ENCODE measurements at regions not wholly inside any gene's neighbourhood (a gene's known extent, or its start where the extent isn't known, plus 50 kb on each side); places are given as distances from the start of the nearest gene placed in this dataset.
"Not testable (repeated sequence)": the region's sequence is repeated elsewhere in the genome, so short reads cannot be mapped to it uniquely, and the experiment has no call there.

DNA sequence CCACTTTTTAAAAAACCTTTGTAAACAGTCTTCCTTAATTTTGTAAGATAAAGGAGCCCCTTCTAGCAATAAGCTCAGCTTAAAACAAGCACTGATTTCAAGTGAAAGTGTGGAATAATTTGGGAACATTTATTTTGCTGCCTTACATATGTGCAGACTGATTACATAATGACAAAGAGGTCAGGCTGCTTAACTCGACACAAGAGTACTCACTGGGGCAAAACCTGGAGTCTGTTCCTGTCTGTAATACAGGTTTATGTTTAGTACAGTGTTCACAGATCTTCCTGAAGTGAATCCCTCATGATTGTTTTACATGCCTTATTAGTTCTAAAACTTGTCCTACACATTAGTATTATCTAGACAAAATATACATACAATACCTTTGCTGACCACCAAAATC lies 609.8 kb downstream of the LMO7 start:
- DNase-seq = no peak

- DNase-seq = no peak
These were observed 609.1 kb downstream of the LMO7 start for GRCh38 chr13:76245211-76245610.

DNA sequence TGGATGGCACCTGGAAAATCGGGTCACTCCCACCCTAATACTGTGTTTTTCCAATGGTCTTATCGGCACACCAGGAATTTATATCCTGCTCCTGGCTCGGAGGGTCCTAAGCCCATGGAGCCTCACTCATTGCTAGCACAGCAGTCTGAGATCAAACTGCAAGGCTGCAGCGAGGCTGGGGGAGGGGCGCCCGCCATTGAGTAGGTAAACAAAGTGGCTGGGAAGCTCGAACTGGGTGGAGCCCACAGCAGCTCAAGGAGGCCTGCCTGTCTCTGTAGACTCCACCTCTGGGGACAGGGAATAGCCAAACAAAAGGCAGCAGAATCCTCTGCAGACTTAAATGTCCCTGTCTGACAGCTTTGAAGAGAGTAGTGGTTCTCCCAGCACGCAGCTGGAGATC lies 607.0 kb downstream of the LMO7 start:
- DNase-seq = not testable (repeated sequence)

DNA sequence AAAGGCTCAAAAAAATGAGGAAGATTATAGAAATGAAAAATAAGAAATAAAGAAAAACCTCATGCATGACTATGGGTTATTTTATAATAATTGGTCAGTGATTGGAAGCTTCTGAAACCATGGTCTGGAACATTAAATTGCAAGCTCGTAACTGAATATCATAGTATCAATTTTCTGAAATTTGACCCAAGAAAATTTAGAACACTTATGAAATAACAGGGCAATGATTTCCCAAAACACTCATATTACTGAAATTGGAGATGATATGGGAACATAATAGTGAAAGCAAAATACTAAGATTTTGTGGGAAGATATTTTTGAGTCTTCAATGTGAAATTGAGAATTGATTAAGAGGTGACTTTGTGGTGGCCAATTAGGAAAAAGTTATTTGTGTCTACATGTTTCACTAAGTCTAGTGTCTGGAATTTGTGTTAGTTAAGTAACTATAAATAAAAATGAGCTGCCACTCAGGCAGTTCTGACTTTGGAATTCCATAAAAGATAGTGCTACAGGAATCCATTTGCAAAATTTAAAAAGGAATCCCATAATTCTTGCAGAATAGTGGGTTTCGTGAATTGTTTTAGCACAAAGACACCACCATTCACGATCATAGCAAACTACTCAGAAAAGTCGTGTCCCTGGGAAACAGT lies 603.0 kb downstream of the LMO7 start:
- DNase-seq = no peak

DNA sequence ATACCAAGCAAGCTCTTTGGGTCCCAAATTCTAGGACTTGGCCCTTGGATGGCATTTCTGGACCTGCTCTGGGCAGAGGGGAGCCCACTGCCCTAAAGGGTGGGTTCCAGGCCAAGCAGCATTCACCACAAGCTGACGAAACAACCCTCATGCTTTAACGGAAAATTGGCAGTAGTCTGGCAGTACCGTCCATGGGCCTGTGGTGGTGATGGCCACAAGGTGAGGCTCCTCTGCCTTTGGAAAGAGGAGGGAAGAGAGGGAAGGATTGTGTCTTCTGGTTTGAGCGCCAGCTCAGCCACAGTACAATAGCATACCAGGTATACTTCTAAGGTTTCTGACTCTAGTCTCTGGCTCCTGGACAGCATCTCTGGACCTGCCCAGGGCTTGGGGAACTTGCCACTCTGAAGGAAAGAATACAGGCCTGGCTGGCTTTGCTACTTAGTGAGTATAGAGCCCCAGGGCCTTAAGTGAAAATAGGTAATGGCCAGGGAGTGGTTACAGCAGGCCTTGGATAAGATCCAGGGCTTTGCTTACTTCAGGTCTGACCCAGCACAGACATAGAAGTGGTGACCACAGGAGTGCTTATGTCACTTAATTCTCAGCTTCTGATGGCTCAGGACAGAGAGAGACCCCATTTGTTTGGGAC lies 595.5 kb downstream of the LMO7 start:
- peak; percentile 20 for DNase-seq

GRCh38 chr13:76229281-76229680 lies 593.2 kb downstream of the LMO7 start:
- no peak for DNase-seq

- DNase-seq = no peak
These were observed 590.8 kb downstream of the LMO7 start for GRCh38 chr13:76226941-76227340.

DNA sequence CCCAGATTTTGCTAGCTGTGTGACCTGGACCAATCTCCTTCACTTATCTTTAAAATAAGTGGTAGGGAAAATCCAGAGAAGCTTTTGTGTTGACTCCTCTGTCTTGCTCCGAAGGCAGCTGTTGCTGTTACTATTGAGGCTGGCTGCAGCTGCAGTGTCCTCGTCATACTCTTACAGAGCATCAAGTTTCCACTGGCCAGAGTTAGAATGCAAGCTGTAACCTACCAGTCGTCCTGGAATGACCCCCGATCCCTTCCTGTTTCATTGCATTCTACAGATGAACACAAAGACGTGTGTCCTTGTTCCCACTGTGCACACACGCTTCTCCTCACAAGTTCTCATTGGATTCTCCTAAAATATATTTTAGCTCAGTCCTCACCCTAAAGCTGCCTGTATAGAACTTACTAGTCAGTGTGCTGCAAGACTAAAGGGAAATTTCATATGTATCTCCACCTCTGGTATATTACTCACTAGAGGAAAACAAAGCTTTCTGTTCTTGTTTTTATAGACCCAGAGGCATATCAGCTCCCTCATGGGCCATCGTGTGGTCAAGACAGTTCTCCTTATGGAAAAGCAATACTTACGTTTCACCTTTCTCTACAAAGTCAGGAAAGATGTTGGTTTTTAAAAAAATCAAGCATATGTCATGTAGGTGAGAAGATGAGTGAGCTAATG lies 589.8 kb downstream of the LMO7 start:
- no peak for DNase-seq

- DNase-seq = no peak
These were observed 587.9 kb downstream of the LMO7 start for GRCh38 chr13:76223999-76224398.

DNA sequence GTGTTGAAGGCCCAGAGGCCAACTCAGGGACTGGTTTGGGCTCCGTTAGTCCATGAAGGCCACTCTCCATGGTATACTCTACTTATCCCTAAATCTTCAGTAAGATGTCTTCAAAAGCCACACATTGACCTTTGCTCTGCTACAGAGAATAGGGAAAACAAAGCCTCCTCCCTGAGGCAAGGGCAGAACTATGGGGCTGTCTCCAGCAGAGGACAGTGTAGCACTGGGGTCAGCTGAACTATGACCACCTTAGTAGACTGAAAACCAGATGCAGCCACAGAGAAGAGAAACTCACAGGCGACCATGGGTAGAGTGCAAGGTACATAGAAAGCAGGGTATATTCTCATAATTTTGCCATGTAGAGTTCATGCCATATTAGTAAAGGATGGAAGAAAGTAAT lies 587.4 kb downstream of the LMO7 start:
- DNase-seq = no peak

DNA sequence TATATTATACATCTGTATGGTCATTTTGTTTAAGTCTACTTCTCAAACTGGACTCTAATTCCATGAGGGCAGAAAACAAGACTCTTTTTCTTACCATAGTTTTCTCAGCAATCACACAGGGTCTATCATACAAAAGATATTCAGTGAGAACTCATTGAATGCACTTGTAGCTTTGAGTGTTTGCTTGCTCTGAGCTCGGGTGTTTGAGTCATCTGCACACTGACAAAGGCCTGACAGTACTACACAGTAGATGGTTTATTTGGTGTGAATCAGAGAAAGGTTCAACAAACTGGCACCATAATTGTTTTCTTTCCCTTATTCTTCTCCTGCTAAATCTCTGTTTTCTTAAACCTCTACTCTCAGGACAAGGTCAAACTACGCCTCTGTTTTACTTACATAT lies 586.4 kb downstream of the LMO7 start:
- DNase-seq = no peak

GRCh38 chr13:76216729-76217128 lies 580.6 kb downstream of the LMO7 start:
- no peak for DNase-seq

- DNase-seq = no peak
These were observed 577.9 kb downstream of the LMO7 start for GRCh38 chr13:76214001-76214400.

DNA sequence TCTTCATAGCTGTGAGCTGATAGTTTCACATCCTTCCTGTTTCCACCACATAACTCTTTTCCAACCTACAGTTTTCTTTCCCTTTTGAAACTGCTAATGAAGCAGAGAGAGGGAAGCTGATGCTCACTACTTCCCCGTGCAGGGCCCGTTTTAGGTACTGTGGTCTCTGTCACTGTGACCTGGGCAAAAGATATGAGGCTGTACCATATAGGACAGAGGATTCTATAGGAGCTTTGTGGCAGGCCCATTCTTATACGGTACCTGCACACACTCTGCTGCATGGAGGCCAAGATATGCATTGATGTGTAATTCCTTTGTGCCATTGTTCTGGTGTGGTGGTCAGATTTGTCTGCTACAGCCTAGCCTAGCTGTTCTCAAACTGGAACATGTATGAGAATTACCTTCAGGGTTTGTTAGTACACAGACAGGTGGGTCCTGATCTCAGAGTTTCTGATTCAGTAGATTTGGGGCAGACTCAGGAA lies 577.3 kb downstream of the LMO7 start:
- DNase-seq = no peak

GRCh38 chr13:76210262-76210661 lies 574.1 kb downstream of the LMO7 start:
- DNase-seq = no peak

- DNase-seq = no peak
These were observed 562.5 kb downstream of the LMO7 start for GRCh38 chr13:76198568-76199163.

DNA sequence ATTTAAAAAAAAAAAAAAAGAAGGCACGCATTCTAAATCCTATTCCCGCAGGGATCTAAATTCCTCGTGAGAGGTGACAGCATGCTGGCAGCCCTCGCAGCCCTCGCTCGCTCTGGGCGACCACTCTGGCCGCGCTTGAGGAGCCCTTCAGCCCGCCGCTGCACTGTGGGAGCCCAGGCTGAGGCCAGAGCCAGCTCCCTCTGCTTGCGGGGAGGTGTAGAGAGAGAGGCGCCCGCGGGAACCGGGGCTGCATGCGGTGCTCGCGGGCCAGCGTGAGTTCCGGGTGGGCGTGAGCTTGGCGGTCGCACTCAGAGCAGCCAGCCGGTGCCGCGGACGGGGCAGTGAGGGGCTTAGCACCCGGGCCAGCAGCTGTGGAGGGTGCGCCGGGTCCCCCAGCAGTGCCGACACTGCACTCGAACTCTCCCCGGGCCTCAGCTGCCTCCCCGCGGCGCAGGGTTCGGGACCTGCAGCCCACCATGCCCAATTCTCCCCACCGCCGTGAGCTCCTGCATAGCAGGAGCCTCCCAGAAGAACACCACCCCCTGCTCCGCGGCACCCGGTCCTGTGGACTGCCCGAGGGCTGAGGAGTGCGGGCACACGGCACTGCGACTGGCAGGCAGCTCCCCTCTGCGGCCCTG lies 553.9 kb downstream of the LMO7 start:
- no peak for DNase-seq

DNA sequence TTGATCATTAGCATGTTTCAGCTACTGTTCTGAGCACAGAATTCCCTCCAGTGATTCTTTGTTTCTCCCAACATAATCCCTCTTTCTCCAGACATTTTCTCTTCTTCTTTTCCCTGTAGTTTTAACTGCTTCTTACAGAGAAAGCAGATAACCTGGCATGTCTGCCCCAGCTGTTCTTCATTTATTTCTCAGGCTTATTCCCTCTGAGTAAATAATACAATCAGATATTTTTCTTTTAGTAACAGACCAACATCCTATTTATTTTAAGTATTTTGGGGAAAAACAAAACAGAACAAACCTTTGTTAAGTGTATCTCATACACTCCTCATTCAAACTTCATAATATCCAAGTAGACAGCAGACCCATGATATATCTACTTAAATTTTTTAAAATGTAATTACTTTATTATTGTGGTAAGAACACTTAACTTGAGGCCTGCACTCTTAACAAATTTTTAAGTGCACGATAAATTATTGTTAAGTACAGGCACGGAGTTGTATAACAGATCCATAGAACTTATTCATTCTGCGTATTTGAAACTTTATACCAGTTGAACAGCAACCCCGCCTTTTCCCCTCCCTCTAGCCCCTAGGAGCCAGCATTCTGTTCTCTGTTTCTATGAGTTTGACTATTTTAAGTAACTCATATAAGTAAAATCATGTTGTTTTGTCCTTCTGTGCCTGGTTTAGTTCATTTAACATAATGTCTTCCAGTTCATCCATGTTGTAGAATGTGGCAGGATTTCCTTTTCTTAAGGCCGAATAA lies 540.0 kb downstream of the LMO7 start:
- DNase-seq = no peak

DNA sequence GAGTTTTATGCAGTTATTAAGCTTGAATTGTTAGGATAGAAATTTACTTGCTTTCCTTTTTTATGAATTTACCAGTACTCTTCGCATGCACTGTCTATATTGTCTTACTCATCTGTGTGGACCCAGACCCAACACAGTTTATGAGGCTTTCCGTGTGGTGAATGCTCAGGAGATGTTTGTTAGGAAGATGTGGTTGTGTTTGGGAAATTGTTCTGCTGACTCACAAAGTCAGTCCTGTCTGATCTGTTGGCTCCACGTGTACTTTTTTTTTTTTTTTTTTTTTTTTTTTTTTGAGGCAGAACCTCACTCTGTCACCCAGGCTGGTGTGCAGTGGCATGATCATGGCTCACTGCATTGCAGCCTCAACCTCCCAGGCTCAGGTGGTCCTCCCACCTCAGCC lies 532.5 kb downstream of the LMO7 start:
- DNase-seq = no peak

DNA sequence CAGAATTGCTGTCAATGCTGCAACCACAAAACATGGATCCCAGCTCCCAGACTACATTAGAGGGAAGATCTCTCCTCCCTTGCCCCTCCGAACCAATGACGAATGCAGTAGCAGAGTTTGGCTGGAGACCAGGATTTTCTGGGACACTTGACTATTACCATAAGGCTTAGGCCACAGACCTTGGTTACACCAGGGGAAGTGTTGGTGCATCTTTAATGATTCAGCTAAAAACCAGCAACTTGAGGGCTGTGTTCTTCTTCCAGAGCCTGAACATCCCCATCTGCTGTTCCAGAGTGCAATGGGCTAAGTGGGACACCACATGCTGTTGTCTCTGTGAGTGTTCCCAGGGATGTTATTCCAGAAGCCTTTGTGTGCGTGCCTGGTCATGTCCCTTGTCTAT lies 528.2 kb downstream of the LMO7 start:
- no peak for DNase-seq

GRCh38 chr13:76163761-76164160 lies 527.6 kb downstream of the LMO7 start:
- no peak for DNase-seq

Measured in COR-L47 (cell line).